H1 (cell line): ENCODE measurements at regions not wholly inside any gene's neighbourhood (a gene's known extent, or its start where the extent isn't known, plus 50 kb on each side); places are given as distances from the start of the nearest gene placed in this dataset.
A peak's percentile ranks its signal among the peaks of the same experiment; 100 is the strongest.

Experiments
- CTCF ChIA-PET: fragments of 300-600 bp; sonication (Branson Sonifier 250); formaldehyde crosslinking; loops from one replicate; lab custom pipeline; 2021; ENCODE audit not compliant: partially characterized antibody; lab: Charles Lee
- POLR2A ChIA-PET: fragments of 300-600 bp; sonication (Branson Sonifier 250); formaldehyde crosslinking; loops from one replicate; lab custom pipeline; 2021; ENCODE audit warnings: inconsistent platforms; ENCODE audit not compliant: partially characterized antibody; lab: Charles Lee
- DNase-seq, 2 experiments: peaks; one replicate each; pipeline versions ENCODE4 v3.0.0 to v3.0.0-alpha.2; 2010 to 2022; ENCODE audit warnings: low spot score in 2 of 2, low read depth in 1 of 2, mixed read lengths in 1 of 2
- FAIRE-seq: peaks from 2 replicates; lab custom pipeline; 2011; peaks lifted over from hg19 to GRCh38; lab: Jason Lieb, UNC
- H2AFZ ChIP-seq: 2 replicates; pipeline ENCODE4 v1.8.1; 2012; ENCODE audit warnings: low read length, inconsistent platforms
- H2AK5ac ChIP-seq: 2 replicates; pipeline ENCODE4 v1.6.1; 2013; ENCODE audit warnings: low read depth, low read length
- H2BK120ac ChIP-seq: replicated peaks from 2 replicates; pipeline ENCODE3; 2013; ENCODE audit warnings: low read depth, low read length, inconsistent platforms
- H2BK12ac ChIP-seq: 2 replicates; pipeline ENCODE4 v1.6.1; 2013; ENCODE audit warnings: low read depth, low read length
- H2BK15ac ChIP-seq: 2 replicates; pipeline ENCODE4 v1.6.1; 2013; ENCODE audit warnings: low read length
- H2BK20ac ChIP-seq: 2 replicates; pipeline ENCODE4 v1.6.1; 2013; ENCODE audit warnings: low read length
- H2BK5ac ChIP-seq: 2 replicates; pipeline ENCODE4 v1.6.1; 2013; ENCODE audit warnings: low read depth, low read length
- H3K14ac ChIP-seq: 2 replicates; pipeline ENCODE4 v1.6.1; 2013; ENCODE audit warnings: inconsistent platforms; ENCODE audit not compliant: insufficient read length
- H3K18ac ChIP-seq: 2 replicates; pipeline ENCODE4 v1.6.1; 2013; ENCODE audit warnings: low read length; ENCODE audit errors: extremely low read depth
- H3K23ac ChIP-seq: 2 replicates; pipeline ENCODE4 v1.6.1; 2013; ENCODE audit warnings: inconsistent platforms; ENCODE audit not compliant: insufficient read length
- H3K23me2 ChIP-seq: 2 replicates; pipeline ENCODE4 v1.6.1; 2013; ENCODE audit warnings: low read depth, low read length
- H3K27ac ChIP-seq: 2 replicates; pipeline ENCODE4 v1.6.1; 2011; ENCODE audit warnings: low read depth, low read length, inconsistent platforms
- H3K27me3 ChIP-seq, 4 experiments: replicated peaks in 1 of 4; 1 replicate in 1 of 4; 2 replicates in 3 of 4; pipeline versions ENCODE4 v1.6.1 to v1.8.1; 2011 to 2013; ENCODE audit warnings: low read length in 3 of 4, mild to moderate bottlenecking in 3 of 4, inconsistent platforms in 2 of 4, mixed read lengths in 2 of 4, moderate library complexity in 1 of 4; ENCODE audit not compliant: control insufficient read depth in 3 of 4, insufficient read depth in 3 of 4; ENCODE audit errors: extremely low read depth in 1 of 4
- H3K36me3 ChIP-seq, 4 experiments: 2 replicates each; pipeline versions ENCODE4 v1.6.1 to v1.8.1; 2011 to 2013; ENCODE audit warnings: mild to moderate bottlenecking in 4 of 4, low read length in 3 of 4, moderate library complexity in 2 of 4, control low read depth in 1 of 4, inconsistent platforms in 1 of 4; ENCODE audit not compliant: insufficient read depth in 4 of 4, control insufficient read depth in 2 of 4
- H3K4ac ChIP-seq: replicated peaks from 2 replicates; pipeline ENCODE3; 2013; ENCODE audit warnings: low read length, low read depth, mixed read lengths, inconsistent platforms; ENCODE audit not compliant: insufficient read length
- H3K4me1 ChIP-seq, 4 experiments: replicated peaks in 1 of 4; 1 replicate in 1 of 4; 2 replicates in 3 of 4; pipeline versions ENCODE4 v1.6.1 to v1.8.1; 2011 to 2013; ENCODE audit warnings: low read length in 3 of 4, inconsistent platforms in 2 of 4, mixed read lengths in 1 of 4; ENCODE audit not compliant: insufficient read depth in 4 of 4, control insufficient read depth in 3 of 4
- H3K4me2 ChIP-seq, 2 experiments: 2 replicates each; pipeline versions ENCODE4 v1.6.1 to v1.8.1; 2011 to 2013; ENCODE audit warnings: low read depth in 2 of 2, low read length in 2 of 2, control low read depth in 1 of 2, inconsistent platforms in 1 of 2, mild to moderate bottlenecking in 1 of 2; ENCODE audit not compliant: insufficient read depth in 1 of 2
- H3K4me3 ChIP-seq, 4 experiments: fragments of 200-600, 300-600 bp in 1 of 4; sonication (generic), shearing (Covaris generic), sonication (Bioruptor Twin) in 1 of 4; 2 replicates each; pipeline versions ENCODE4 v1.5.1 to v1.8.1; 2011 to 2016; ENCODE audit warnings: low read length in 4 of 4, low read depth in 3 of 4, control low read depth in 2 of 4, inconsistent platforms in 2 of 4, mild to moderate bottlenecking in 2 of 4, mixed read lengths in 1 of 4, moderate library complexity in 1 of 4; ENCODE audit not compliant: insufficient read depth in 2 of 4; ENCODE audit errors: extremely low read depth in 1 of 4
- H3K56ac ChIP-seq: replicated peaks from 2 replicates; pipeline ENCODE3; 2013; ENCODE audit warnings: low read depth, mild to moderate bottlenecking, mixed read lengths, low read length, inconsistent platforms; ENCODE audit not compliant: insufficient read length
- H3K79me1 ChIP-seq: 2 replicates; pipeline ENCODE4 v1.6.1; 2013; ENCODE audit warnings: low read depth, low read length, control low read depth
- H3K79me2 ChIP-seq, 2 experiments: 2 replicates each; pipeline versions ENCODE4 v1.6.1 to v1.8.1; 2012 to 2013; ENCODE audit warnings: low read length in 2 of 2, mild to moderate bottlenecking in 2 of 2, inconsistent platforms in 1 of 2; ENCODE audit not compliant: insufficient read depth in 2 of 2, control insufficient read depth in 1 of 2
- H3K9ac ChIP-seq, 4 experiments: replicated peaks in 1 of 4; 1 replicate in 1 of 4; 2 replicates in 3 of 4; pipeline versions ENCODE4 v1.6.1 to v1.8.1; 2011 to 2013; ENCODE audit warnings: low read depth in 3 of 4, low read length in 3 of 4, control low read depth in 2 of 4, mild to moderate bottlenecking in 2 of 4, moderate library complexity in 2 of 4, inconsistent platforms in 1 of 4; ENCODE audit errors: extremely low read depth in 1 of 4
- H3K9me3 ChIP-seq, 2 experiments: 2 replicates each; pipeline versions ENCODE4 v1.6.1 to v1.8.1; 2012 to 2013; ENCODE audit warnings: mild to moderate bottlenecking in 2 of 2, moderate library complexity in 2 of 2, control low read depth in 1 of 2, inconsistent platforms in 1 of 2, low read depth in 1 of 2, low read length in 1 of 2, mixed read lengths in 1 of 2; ENCODE audit not compliant: insufficient read depth in 2 of 2
- H4K20me1 ChIP-seq, 2 experiments: replicated peaks in 1 of 2; 2 replicates each; pipeline versions ENCODE3 to v1.8.1; 2011 to 2013; ENCODE audit warnings: inconsistent platforms in 2 of 2, low read length in 2 of 2, mild to moderate bottlenecking in 1 of 2; ENCODE audit not compliant: insufficient read depth in 2 of 2, control insufficient read depth in 1 of 2
- H4K5ac ChIP-seq: 2 replicates; pipeline ENCODE4 v1.6.1; 2013; ENCODE audit warnings: low read length, low read depth, mixed read lengths, inconsistent platforms; ENCODE audit not compliant: insufficient read length
- H4K8ac ChIP-seq: 2 replicates; pipeline ENCODE4 v1.8.0; 2013; ENCODE audit warnings: mild to moderate bottlenecking, moderate library complexity, low read length, inconsistent platforms; ENCODE audit not compliant: insufficient read depth; ENCODE audit errors: extremely low read depth
- H4K91ac ChIP-seq: replicated peaks from 2 replicates; pipeline ENCODE3; 2013; ENCODE audit warnings: low read length, mixed read lengths, inconsistent platforms; ENCODE audit not compliant: insufficient read length
- ATF3 ChIP-seq: IDR thresholded peaks from 2 replicates; pipeline ENCODE4 v1.6.1; 2011; ENCODE audit warnings: low read depth, mild to moderate bottlenecking, low read length; ENCODE audit not compliant: insufficient read depth
- BCL11A ChIP-seq, 2 experiments: IDR thresholded peaks; one replicate each; pipeline ENCODE4 v1.6.1; 2011; ENCODE audit warnings: low read depth in 2 of 2, low read length in 2 of 2, mild to moderate bottlenecking in 2 of 2
- CBX5 ChIP-seq: fragments of 300-800, 300-1000 bp; sonication (generic); IDR thresholded peaks from 2 replicates; pipeline ENCODE4 v1.7.1; 2016; ENCODE audit warnings: antibody characterized with exemption, low read length, low read depth
- E2F6 ChIP-seq: IDR thresholded peaks from 2 replicates; pipeline ENCODE4 v1.6.1; 2012; ENCODE audit warnings: inconsistent platforms
- EGR1 ChIP-seq: IDR thresholded peaks from 2 replicates; pipeline ENCODE4 v1.6.1; 2011; ENCODE audit warnings: low read depth, low read length, borderline replicate concordance
- NANOG ChIP-seq: IDR thresholded peaks from 2 replicates; pipeline ENCODE4 v1.6.1; 2011; ENCODE audit warnings: low read length, low read depth, mild to moderate bottlenecking, inconsistent platforms; ENCODE audit not compliant: insufficient read depth, poor library complexity, severe bottlenecking
- POLR2A ChIP-seq, 2 experiments: IDR thresholded peaks; 1 replicate in 1 of 2; 2 replicates in 1 of 2; pipeline ENCODE4 v1.6.1; 2011; ENCODE audit warnings: low read depth in 2 of 2, low read length in 2 of 2, mild to moderate bottlenecking in 2 of 2; ENCODE audit errors: control extremely low read depth in 1 of 2
- RBBP5 ChIP-seq: IDR thresholded peaks from 2 replicates; pipeline ENCODE4 v1.7.1; 2012; ENCODE audit warnings: low read depth, mild to moderate bottlenecking, inconsistent platforms, low read length, moderate library complexity, borderline replicate concordance
- TAF1 ChIP-seq: IDR thresholded peaks from 2 replicates; pipeline ENCODE4 v1.6.1; 2011; ENCODE audit warnings: mild to moderate bottlenecking, low read depth, low read length
- TCF12 ChIP-seq: IDR thresholded peaks from 2 replicates; pipeline ENCODE4 v1.6.1; 2011; ENCODE audit warnings: low read depth, mild to moderate bottlenecking, low read length
- USF2 ChIP-seq: IDR thresholded peaks from 2 replicates; pipeline ENCODE4 v1.6.1; 2011; ENCODE audit warnings: low read length, improper control_type of control experiment
- YY1 ChIP-seq: IDR thresholded peaks from 2 replicates; pipeline ENCODE4 v1.6.1; 2011; ENCODE audit warnings: low read depth, mild to moderate bottlenecking, low read length
- WGBS, 2 experiments: shearing (Covaris generic) in 1 of 2; methylation state at CpG; one replicate each; pipeline versions ENCODE4 v1.1.6 to v1.1.7; 2013 to 2015; ENCODE audit warnings: low lambda C conversion rate in 2 of 2, mixed read lengths in 2 of 2, inconsistent platforms in 1 of 2, low coverage in 1 of 2, missing lambda C conversion rate in 1 of 2; ENCODE audit not compliant: insufficient replicate concordance in 2 of 2, insufficient coverage in 1 of 2, insufficient read length in 1 of 2; ENCODE audit errors: extremely low coverage in 1 of 2, missing lambda C conversion rate in 1 of 2; 5-methylcytosine and 5-hydroxymethylcytosine counted together

GRCh38 chr1:29933067-29933466, 696.7 kb downstream of the PTPRU start:
- Histone ChIP-seq H2BK15ac (peak overlapping the region; percentile 67; the same call in 1 of the 2 replicates), H3K4me1 (peaks cover 0 to 11% (median 10%) of the 10 kb centered on the region in 4 experiments; a peak in 6 of 7 replicates), H3K9ac (no peak overlapping the region), H2AK5ac (no peak overlapping the region), H3K27me3 (no peaks in the 10 kb centered on the region; a peak in 1 of 7 replicates), H3K23me2 (no peaks in the 10 kb centered on the region; the same call in 1 of the 2 replicates), H4K5ac (no peak overlapping the region), H3K23ac (no peak overlapping the region), H3K79me2 (no peaks in the 10 kb centered on the region), H3K56ac (no peak overlapping the region), H3K79me1 (no peaks in the 10 kb centered on the region), H2BK20ac (peak overlapping the region; percentile 65; the same call in 1 of the 2 replicates), H3K18ac (0 out of 2 replicates have a peak overlapping the region, but pooled peaks have one; percentile 40), H3K4me2 (no peak overlapping the region), H3K4ac (no peak overlapping the region), H4K91ac (peak overlapping the region; percentile 72), H4K8ac (no peak overlapping the region), H2AFZ (no peak overlapping the region), H3K9me3 (no peaks in the 10 kb centered on the region), H2BK5ac (peak overlapping the region; percentile 75; the same call in 1 of the 2 replicates), H3K14ac (no peak overlapping the region), H2BK120ac (no peak overlapping the region), H3K4me3 (no peak overlapping the region), H3K36me3 (no peaks in the 10 kb centered on the region), H4K20me1 (no peaks in the 10 kb centered on the region), H2BK12ac (peak overlapping the region; percentile 61; the same call in 1 of the 2 replicates), H3K27ac (no peak overlapping the region)
- DNase-seq: no peak
- FAIRE-seq: no peak
- WGBS, 2 experiments: 71% methylated on average over 4 of the region's 4 CpGs; no CpG with 5 or more reads in 1 of the 2 experiments
- POLR2A ChIA-PET: interaction anchor here (1.4 kb wide), 1 partner anchor 149 kb away, joined by 3 read pairs; no protein-coding TSS in a partner anchor
- CTCF ChIA-PET: interaction anchor here (1.3 kb wide), 2 partner anchors 21 to 36 kb away, joined by 3 read pairs; no protein-coding TSS in a partner anchor
- no peak for TF ChIP-seq POLR2A (IDR thresholded peaks at IDR 0.05; ENCODE audit: control extremely low read depth in 1 of 2, low read depth in 2 of 2, low read length in 2 of 2)
- TF ChIP-seq TCF12: no peak
- no peak for TF ChIP-seq BCL11A (IDR thresholded peaks at IDR 0.05; ENCODE audit: low read depth in 2 of 2, low read length in 2 of 2)
- no peak for TF ChIP-seq E2F6
- no peak for TF ChIP-seq NANOG
- TF ChIP-seq EGR1: no peak
- no peak for TF ChIP-seq YY1
- TF ChIP-seq CBX5: no peak
- no peak for TF ChIP-seq TAF1
- no peak for TF ChIP-seq RBBP5
- TF ChIP-seq ATF3: no peak
- TF ChIP-seq USF2: no peak
